Adrenal gland (tissue), 5 donors: ENCODE measurements at regions not wholly inside any gene's neighbourhood (a gene's known extent, or its start where the extent isn't known, plus 50 kb on each side); places are given as distances from the start of the nearest gene placed in this dataset.

Experiments used
- POLR2A ChIP-seq, 2 donors: fragments of 450-650 bp; IDR thresholded peaks; one replicate each; pipeline ENCODE4 v1.6.1; 2017; ENCODE audit warnings: antibody characterized with exemption in 2 of 2, mild to moderate bottlenecking in 2 of 2, moderate library complexity in 1 of 2
- TF ChIP-seq, protein P1 (sequence below), 6 experiments: fragments of 450-650 bp in 4 of 6; fragments of 200-600 bp in 2 of 6; sonication (generic) in 1 of 6; IDR thresholded peaks; 1 replicate in 5 of 6; 2 replicates in 1 of 6; pipeline versions ENCODE4 v1.5.1 to v1.8.0; 2016 to 2021; ENCODE audit warnings: antibody characterized with exemption in 6 of 6, mild to moderate bottlenecking in 2 of 6, moderate library complexity in 1 of 6
- donor health status: DM: no; HTN: no; CAD: no.

DNA sequence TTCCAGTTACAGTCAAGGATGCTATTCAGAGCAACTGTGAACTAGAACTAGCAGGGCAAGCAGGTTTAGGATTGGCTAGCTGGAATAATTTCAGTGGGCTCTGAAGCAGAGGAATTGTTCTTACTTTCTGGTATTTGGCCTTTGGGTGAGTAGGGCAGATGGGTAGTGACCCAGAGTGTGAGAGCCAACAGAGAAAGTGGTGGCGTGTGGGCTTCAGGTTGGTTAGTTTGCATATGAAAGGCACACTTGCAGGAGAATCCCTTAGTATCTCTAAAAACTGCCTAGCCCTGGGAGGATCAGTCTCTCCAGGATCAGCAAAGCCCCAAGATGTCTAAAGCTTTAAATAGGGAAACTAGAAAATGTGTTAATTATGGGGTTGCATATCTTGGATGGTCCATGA is 67.6 kb upstream of the LRRC8B start:
- no peak for TF ChIP-seq POLR2A (IDR thresholded peaks at IDR 0.05)
- TF ChIP-seq, protein P1, sequence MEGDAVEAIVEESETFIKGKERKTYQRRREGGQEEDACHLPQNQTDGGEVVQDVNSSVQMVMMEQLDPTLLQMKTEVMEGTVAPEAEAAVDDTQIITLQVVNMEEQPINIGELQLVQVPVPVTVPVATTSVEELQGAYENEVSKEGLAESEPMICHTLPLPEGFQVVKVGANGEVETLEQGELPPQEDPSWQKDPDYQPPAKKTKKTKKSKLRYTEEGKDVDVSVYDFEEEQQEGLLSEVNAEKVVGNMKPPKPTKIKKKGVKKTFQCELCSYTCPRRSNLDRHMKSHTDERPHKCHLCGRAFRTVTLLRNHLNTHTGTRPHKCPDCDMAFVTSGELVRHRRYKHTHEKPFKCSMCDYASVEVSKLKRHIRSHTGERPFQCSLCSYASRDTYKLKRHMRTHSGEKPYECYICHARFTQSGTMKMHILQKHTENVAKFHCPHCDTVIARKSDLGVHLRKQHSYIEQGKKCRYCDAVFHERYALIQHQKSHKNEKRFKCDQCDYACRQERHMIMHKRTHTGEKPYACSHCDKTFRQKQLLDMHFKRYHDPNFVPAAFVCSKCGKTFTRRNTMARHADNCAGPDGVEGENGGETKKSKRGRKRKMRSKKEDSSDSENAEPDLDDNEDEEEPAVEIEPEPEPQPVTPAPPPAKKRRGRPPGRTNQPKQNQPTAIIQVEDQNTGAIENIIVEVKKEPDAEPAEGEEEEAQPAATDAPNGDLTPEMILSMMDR (IDR thresholded peaks at IDR 0.05): no peak
